ENCODE measurements at regions not wholly inside any gene's neighbourhood (a gene's known extent, or its start where the extent isn't known, plus 50 kb on each side); places are given as distances from the start of the nearest gene placed in this dataset.

DNA sequence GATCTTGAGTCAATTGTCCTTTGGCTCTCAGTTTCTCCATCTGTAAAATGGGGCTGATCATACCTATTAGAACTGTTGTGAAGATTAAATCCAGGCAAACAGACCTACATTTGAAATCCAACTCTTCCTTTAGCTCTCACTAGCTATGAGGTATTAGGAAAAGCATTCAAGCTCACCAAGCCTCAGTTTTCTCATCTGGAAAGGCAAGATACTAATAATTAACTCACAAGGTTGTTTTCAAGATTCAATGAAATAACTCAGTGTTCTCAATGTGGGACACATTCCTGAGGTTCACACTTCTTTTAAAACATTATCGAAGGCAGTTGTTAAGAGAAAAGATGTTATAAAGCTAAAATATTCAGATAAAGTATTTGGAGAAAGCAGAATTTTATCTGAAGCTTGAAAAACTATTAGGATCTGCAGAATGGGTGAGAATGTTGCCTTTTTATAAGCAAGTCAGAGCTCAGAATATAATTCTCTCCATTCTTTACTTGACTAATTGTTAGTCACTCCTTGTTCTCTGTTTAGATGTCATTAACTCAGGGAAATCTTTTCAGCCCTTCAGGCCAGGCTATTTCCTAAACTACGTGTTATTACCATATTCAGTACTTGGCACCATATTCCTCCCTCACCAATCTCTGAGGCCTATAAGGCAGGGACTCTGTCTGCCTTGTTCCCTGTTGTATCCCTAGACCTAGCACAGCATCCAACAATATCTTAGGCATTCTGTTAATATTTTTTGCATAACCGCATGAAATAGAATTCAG is 72.0 kb upstream of the VAV3 start:
- intact Hi-C loops (cut with DNase I): no loop called here
- Histone ChIP-seq H3K36me3 (no peaks in the 10 kb centered on the region), H3K4me3 (replicated peaks in 1 of 3) (no peak overlapping the region), H3K27ac (no peak overlapping the region), H3K4me1 (peaks cover 8 to 10% of the 10 kb centered on the region in 2 donors), H3K9me3 (no peaks in the 10 kb centered on the region), H3K27me3 (no peaks in the 10 kb centered on the region)
- no peak for DNase-seq
- TF ChIP-seq, protein P1, sequence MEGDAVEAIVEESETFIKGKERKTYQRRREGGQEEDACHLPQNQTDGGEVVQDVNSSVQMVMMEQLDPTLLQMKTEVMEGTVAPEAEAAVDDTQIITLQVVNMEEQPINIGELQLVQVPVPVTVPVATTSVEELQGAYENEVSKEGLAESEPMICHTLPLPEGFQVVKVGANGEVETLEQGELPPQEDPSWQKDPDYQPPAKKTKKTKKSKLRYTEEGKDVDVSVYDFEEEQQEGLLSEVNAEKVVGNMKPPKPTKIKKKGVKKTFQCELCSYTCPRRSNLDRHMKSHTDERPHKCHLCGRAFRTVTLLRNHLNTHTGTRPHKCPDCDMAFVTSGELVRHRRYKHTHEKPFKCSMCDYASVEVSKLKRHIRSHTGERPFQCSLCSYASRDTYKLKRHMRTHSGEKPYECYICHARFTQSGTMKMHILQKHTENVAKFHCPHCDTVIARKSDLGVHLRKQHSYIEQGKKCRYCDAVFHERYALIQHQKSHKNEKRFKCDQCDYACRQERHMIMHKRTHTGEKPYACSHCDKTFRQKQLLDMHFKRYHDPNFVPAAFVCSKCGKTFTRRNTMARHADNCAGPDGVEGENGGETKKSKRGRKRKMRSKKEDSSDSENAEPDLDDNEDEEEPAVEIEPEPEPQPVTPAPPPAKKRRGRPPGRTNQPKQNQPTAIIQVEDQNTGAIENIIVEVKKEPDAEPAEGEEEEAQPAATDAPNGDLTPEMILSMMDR (IDR thresholded peaks at IDR 0.05): no peak
- TF ChIP-seq POLR2A (IDR thresholded peaks at IDR 0.05): no peak
- 90 to 95% methylated on average over 3 of the region's 3 CpGs for WGBS, 2 donors

GRCh38 chr1:108034396-108034795 is 69.4 kb upstream of the VAV3 start:
- H3K27me3 ChIP-seq: no peaks in the 10 kb centered on the region
- H3K9me3 ChIP-seq: no peaks in the 10 kb centered on the region
- H3K27ac ChIP-seq: no peak overlapping the region
- no peak for TF ChIP-seq POLR2A (IDR thresholded peaks at IDR 0.05)
- TF ChIP-seq, protein P1 (IDR thresholded peaks at IDR 0.05): no peak
- H3K4me3 ChIP-seq (replicated peaks in 1 of 3): no peak overlapping the region
- WGBS, 2 donors: 80 to 81% methylated on average over 1 of the region's 1 CpG
- DNase-seq: no peak
- H3K4me1 ChIP-seq: peaks cover 5 to 8% of the 10 kb centered on the region in 2 donors
- intact Hi-C loops (cut with DNase I): no loop called here
- H3K36me3 ChIP-seq: no peaks in the 10 kb centered on the region

GRCh38 chr1:108033550-108033951 is 68.6 kb upstream of the VAV3 start:
- Histone ChIP-seq H3K9me3 (no peaks in the 10 kb centered on the region), H3K4me3 (replicated peaks in 1 of 3) (no peak overlapping the region), H3K36me3 (no peaks in the 10 kb centered on the region), H3K4me1 (peaks cover 5 to 8% of the 10 kb centered on the region in 2 donors), H3K27ac (no peak overlapping the region), H3K27me3 (no peaks in the 10 kb centered on the region)
- no peak for DNase-seq
- 88 to 96% methylated on average over 2 of the region's 2 CpGs for whole genome bisulfite sequencing, 2 donors
- TF ChIP-seq, protein P1 (IDR thresholded peaks at IDR 0.05): no peak
- TF ChIP-seq POLR2A (IDR thresholded peaks at IDR 0.05): no peak
- intact Hi-C loops (cut with DNase I): no loop called here

DNA sequence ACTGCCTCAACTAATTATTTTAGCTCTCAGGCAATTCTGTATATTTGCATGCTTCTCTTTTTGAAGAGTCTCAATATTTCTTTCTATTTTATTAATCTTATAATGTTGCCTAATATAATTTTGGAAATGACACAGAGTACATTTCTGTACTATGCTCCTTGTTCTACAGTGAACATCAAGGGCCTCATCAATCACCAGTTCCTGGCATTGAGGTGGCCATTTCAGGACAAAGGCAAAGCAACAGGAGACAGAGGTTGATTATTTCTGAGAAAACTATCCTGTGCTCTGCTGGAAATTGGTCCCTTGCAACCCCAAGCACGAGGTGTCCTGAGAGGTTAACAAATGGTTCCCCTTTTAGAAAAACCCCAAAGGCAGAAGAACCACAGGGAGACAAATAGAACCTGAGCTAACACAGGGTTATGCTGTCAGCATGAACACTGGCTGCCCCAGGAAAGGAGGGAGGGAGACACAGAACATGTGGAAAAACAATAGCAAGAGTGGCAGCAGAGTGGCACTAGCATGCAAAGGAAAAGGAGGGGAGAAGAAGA is 63.9 kb upstream of the VAV3 start:
- H3K36me3 ChIP-seq: no peaks in the 10 kb centered on the region
- no peaks in the 10 kb centered on the region for H3K4me1 ChIP-seq
- no peak overlapping the region for H3K4me3 ChIP-seq (replicated peaks in 1 of 3)
- WGBS, 2 donors: 67 to 81% methylated on average over 1 of the region's 1 CpG
- intact Hi-C loops (cut with DNase I): no loop called here
- DNase-seq: no peak
- H3K9me3 ChIP-seq: no peaks in the 10 kb centered on the region
- H3K27me3 ChIP-seq: no peaks in the 10 kb centered on the region
- H3K27ac ChIP-seq: no peak overlapping the region
- no peak for TF ChIP-seq POLR2A (IDR thresholded peaks at IDR 0.05)
- TF ChIP-seq, protein P1 (IDR thresholded peaks at IDR 0.05): no peak

DNA sequence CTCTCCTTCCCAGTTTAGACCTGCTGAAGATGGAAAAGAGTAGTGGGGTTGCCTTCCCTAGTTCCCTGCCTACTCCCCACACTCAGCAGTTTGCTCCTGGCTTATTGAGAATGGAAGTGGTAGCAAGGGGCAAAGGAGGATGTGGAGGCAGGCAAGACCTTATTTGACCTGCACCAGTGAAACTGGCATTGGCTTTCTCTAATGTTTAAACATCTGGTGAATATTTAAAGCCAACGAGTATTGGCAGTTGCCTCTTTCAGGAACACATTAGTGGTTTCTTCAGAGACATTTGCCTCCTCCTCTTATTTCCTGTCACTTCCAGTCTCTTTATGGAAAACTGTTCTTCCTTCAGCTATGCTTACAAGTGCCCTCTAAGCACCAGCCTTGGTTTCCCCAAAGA is 62.4 kb upstream of the VAV3 start:
- no peaks in the 10 kb centered on the region for H3K9me3 ChIP-seq
- no peaks in the 10 kb centered on the region for H3K36me3 ChIP-seq
- H3K27me3 ChIP-seq: no peaks in the 10 kb centered on the region
- WGBS, 2 donors: 66 to 82% methylated on average over 1 of the region's 1 CpG
- no peak overlapping the region for H3K4me3 ChIP-seq (replicated peaks in 1 of 3)
- TF ChIP-seq, protein P1 (IDR thresholded peaks at IDR 0.05): no peak
- TF ChIP-seq POLR2A (IDR thresholded peaks at IDR 0.05): no peak
- no peak for DNase-seq
- no peaks in the 10 kb centered on the region for H3K4me1 ChIP-seq
- intact Hi-C loops (cut with DNase I): no loop called here
- no peak overlapping the region for H3K27ac ChIP-seq

All from thyroid gland (tissue), 4 donors.